AG10803 (cell line): ENCODE measurements at regions not wholly inside any gene's neighbourhood (a gene's known extent, or its start where the extent isn't known, plus 50 kb on each side); places are given as distances from the start of the nearest gene placed in this dataset.
A peak's percentile ranks its signal among the peaks of the same experiment; 100 is the strongest.

Experiments
- DNase-seq: peaks from one replicate; pipeline ENCODE4 v3.0.0; 2010; ENCODE audit warnings: low read depth
- H3K4me3 ChIP-seq: 2 replicates; pipeline ENCODE4 v1.5.1; 2011; ENCODE audit warnings: mild to moderate bottlenecking, low read length, control low read depth
- CTCF ChIP-seq: conservative IDR thresholded peaks from 2 replicates; pipeline ENCODE4 v1.5.1; 2011; ENCODE audit warnings: mild to moderate bottlenecking, low read length, control low read depth, inconsistent platforms

- no peak overlapping the region for H3K4me3 ChIP-seq
- no peak for DNase-seq
- no peak for TF ChIP-seq CTCF
Measured at GRCh38 chr10:43846968-43847367, 198.3 kb upstream of the ZNF32 start.

- TF ChIP-seq CTCF: peak; percentile 38
- peak; percentile 92 for DNase-seq
- no peak overlapping the region; the same call in 1 of the 2 replicates for H3K4me3 ChIP-seq
Measured at GRCh38 chr10:43846187-43846680, 197.6 kb upstream of the ZNF32 start.

- no peak for TF ChIP-seq CTCF
Measured at GRCh38 chr10:43845121-43845520, 196.4 kb upstream of the ZNF32 start.

GRCh38 chr10:43844221-43844620 is 195.5 kb upstream of the ZNF32 start:
- H3K4me3 ChIP-seq: no peak overlapping the region
- no peak for TF ChIP-seq CTCF
- peak; percentile 46 for DNase-seq

More at GRCh38 chr10:43845121-43845520, 196.4 kb upstream of the ZNF32 start:
- no peak for DNase-seq
- H3K4me3 ChIP-seq: no peak overlapping the region

GRCh38 chr10:43843321-43844101 is 194.8 kb upstream of the ZNF32 start:
- peak overlapping the region; percentile 8; the same call in 1 of the 2 replicates for H3K4me3 ChIP-seq
- TF ChIP-seq CTCF: no peak
- peak; percentile 98 for DNase-seq

GRCh38 chr10:43842496-43842895 is 193.8 kb upstream of the ZNF32 start:
- TF ChIP-seq CTCF: no peak
- no peak overlapping the region for H3K4me3 ChIP-seq
- no peak for DNase-seq

- DNase-seq: no peak
- H3K4me3 ChIP-seq: no peak overlapping the region
- no peak for TF ChIP-seq CTCF
Measured at GRCh38 chr10:43842072-43842471, 193.4 kb upstream of the ZNF32 start.
